ENCODE measurements at regions not wholly inside any gene's neighbourhood (a gene's known extent, or its start where the extent isn't known, plus 50 kb on each side); places are given as distances from the start of the nearest gene placed in this dataset.
"Not testable (repeated sequence)": the region's sequence is repeated elsewhere in the genome, so short reads cannot be mapped to it uniquely, and the experiment has no call there.

GRCh38 chr2:188682838-188683237, 291.3 kb upstream of the COL3A1 start:
- no peak overlapping the region for H3K4me3 Mint-ChIP-seq
- no peak overlapping the region for H3K27ac Mint-ChIP-seq
- no peak for DNase-seq (ENCODE audit: low spot score)
- no peaks in the 10 kb centered on the region for H3K36me3 Mint-ChIP-seq (ENCODE audit: low read depth)
- no peaks in the 10 kb centered on the region for H3K9me3 Mint-ChIP-seq
- H3K4me1 Mint-ChIP-seq (ENCODE audit: low read depth): no peaks in the 10 kb centered on the region
- H3K27me3 Mint-ChIP-seq (ENCODE audit: low read depth): no peaks in the 10 kb centered on the region

GRCh38 chr2:188684795-188685194, 289.4 kb upstream of the COL3A1 start:
- H3K27me3 Mint-ChIP-seq (ENCODE audit: low read depth): no peaks in the 10 kb centered on the region
- H3K4me3 Mint-ChIP-seq: no peak overlapping the region
- no peaks in the 10 kb centered on the region for H3K36me3 Mint-ChIP-seq (ENCODE audit: low read depth)
- no peak overlapping the region for H3K27ac Mint-ChIP-seq
- DNase-seq (ENCODE audit: low spot score): no peak
- H3K4me1 Mint-ChIP-seq (ENCODE audit: low read depth): no peaks in the 10 kb centered on the region
- H3K9me3 Mint-ChIP-seq: no peaks in the 10 kb centered on the region

- H3K27ac Mint-ChIP-seq: no peak overlapping the region
- no peaks in the 10 kb centered on the region for H3K36me3 Mint-ChIP-seq (ENCODE audit: low read depth)
- H3K9me3 Mint-ChIP-seq: no peaks in the 10 kb centered on the region
- DNase-seq (ENCODE audit: low spot score): no peak
- no peak overlapping the region for H3K4me3 Mint-ChIP-seq
- no peaks in the 10 kb centered on the region for H3K27me3 Mint-ChIP-seq (ENCODE audit: low read depth)
- H3K4me1 Mint-ChIP-seq (ENCODE audit: low read depth): no peaks in the 10 kb centered on the region
Measured at GRCh38 chr2:188693111-188693510, 281.1 kb upstream of the COL3A1 start.

- no peaks in the 10 kb centered on the region for H3K9me3 Mint-ChIP-seq
- no peak overlapping the region for H3K4me3 Mint-ChIP-seq
- no peak overlapping the region for H3K27ac Mint-ChIP-seq
- no peaks in the 10 kb centered on the region for H3K36me3 Mint-ChIP-seq (ENCODE audit: low read depth)
- no peaks in the 10 kb centered on the region for H3K4me1 Mint-ChIP-seq (ENCODE audit: low read depth)
- DNase-seq (ENCODE audit: low spot score): no peak
- H3K27me3 Mint-ChIP-seq (ENCODE audit: low read depth): no peaks in the 10 kb centered on the region
Measured at GRCh38 chr2:188693771-188694170, 280.4 kb upstream of the COL3A1 start.

GRCh38 chr2:188695953-188696352, 278.2 kb upstream of the COL3A1 start:
- no peaks in the 10 kb centered on the region for H3K27me3 Mint-ChIP-seq (ENCODE audit: low read depth)
- H3K4me1 Mint-ChIP-seq (ENCODE audit: low read depth): no peaks in the 10 kb centered on the region
- H3K27ac Mint-ChIP-seq: no peak overlapping the region
- no peaks in the 10 kb centered on the region for H3K36me3 Mint-ChIP-seq (ENCODE audit: low read depth)
- no peak for DNase-seq (ENCODE audit: low spot score)
- H3K4me3 Mint-ChIP-seq: no peak overlapping the region
- H3K9me3 Mint-ChIP-seq: no peaks in the 10 kb centered on the region

GRCh38 chr2:188698151-188698550, 276.0 kb upstream of the COL3A1 start:
- not testable (repeated sequence) for H3K4me1 Mint-ChIP-seq (ENCODE audit: low read depth); H3K36me3 Mint-ChIP-seq (ENCODE audit: low read depth); H3K27ac Mint-ChIP-seq; H3K4me3 Mint-ChIP-seq; H3K9me3 Mint-ChIP-seq; H3K27me3 Mint-ChIP-seq (ENCODE audit: low read depth); DNase-seq (ENCODE audit: low spot score)

- Mint-ChIP-seq H3K27ac (no peak overlapping the region), H3K36me3 (ENCODE audit: low read depth) (no peaks in the 10 kb centered on the region), H3K4me3 (no peak overlapping the region), H3K27me3 (ENCODE audit: low read depth) (no peaks in the 10 kb centered on the region), H3K9me3 (no peaks in the 10 kb centered on the region), H3K4me1 (ENCODE audit: low read depth) (no peaks in the 10 kb centered on the region)
- DNase-seq (ENCODE audit: low spot score): no peak
Measured at GRCh38 chr2:188701836-188702235, 272.3 kb upstream of the COL3A1 start.

GRCh38 chr2:188705191-188705590, 269.0 kb upstream of the COL3A1 start:
- Mint-ChIP-seq H3K4me3 (no peak overlapping the region), H3K27ac (no peak overlapping the region), H3K9me3 (peaks cover 6% of the 10 kb centered on the region), H3K36me3 (ENCODE audit: low read depth) (no peaks in the 10 kb centered on the region), H3K27me3 (ENCODE audit: low read depth) (no peaks in the 10 kb centered on the region), H3K4me1 (ENCODE audit: low read depth) (no peaks in the 10 kb centered on the region)
- DNase-seq (ENCODE audit: low spot score): no peak

- Mint-ChIP-seq H3K9me3 (peaks cover 11% of the 10 kb centered on the region), H3K36me3 (ENCODE audit: low read depth) (no peaks in the 10 kb centered on the region), H3K4me3 (no peak overlapping the region), H3K27me3 (ENCODE audit: low read depth) (no peaks in the 10 kb centered on the region), H3K4me1 (ENCODE audit: low read depth) (no peaks in the 10 kb centered on the region), H3K27ac (no peak overlapping the region)
- no peak for DNase-seq (ENCODE audit: low spot score)
Measured at GRCh38 chr2:188713961-188714360, 260.2 kb upstream of the COL3A1 start.

- H3K36me3 Mint-ChIP-seq (ENCODE audit: low read depth): no peaks in the 10 kb centered on the region
- H3K27me3 Mint-ChIP-seq (ENCODE audit: low read depth): no peaks in the 10 kb centered on the region
- no peak for DNase-seq (ENCODE audit: low spot score)
- no peak overlapping the region for H3K27ac Mint-ChIP-seq
- no peaks in the 10 kb centered on the region for H3K9me3 Mint-ChIP-seq
- no peaks in the 10 kb centered on the region for H3K4me1 Mint-ChIP-seq (ENCODE audit: low read depth)
- no peak overlapping the region for H3K4me3 Mint-ChIP-seq
Measured at GRCh38 chr2:188720811-188721605, 253.2 kb upstream of the COL3A1 start.

GRCh38 chr2:188721784-188722183, 252.4 kb upstream of the COL3A1 start:
- Mint-ChIP-seq H3K27me3 (ENCODE audit: low read depth) (no peaks in the 10 kb centered on the region), H3K9me3 (no peaks in the 10 kb centered on the region), H3K4me1 (ENCODE audit: low read depth) (no peaks in the 10 kb centered on the region), H3K36me3 (ENCODE audit: low read depth) (no peaks in the 10 kb centered on the region), H3K27ac (no peak overlapping the region), H3K4me3 (no peak overlapping the region)
- DNase-seq (ENCODE audit: low spot score): no peak

- H3K36me3 Mint-ChIP-seq (ENCODE audit: low read depth): no peaks in the 10 kb centered on the region
- no peak for DNase-seq (ENCODE audit: low spot score)
Measured at GRCh38 chr2:188725746-188726360, 248.3 kb upstream of the COL3A1 start.

GRCh38 chr2:188726626-188727247, 247.4 kb upstream of the COL3A1 start:
- Mint-ChIP-seq H3K4me1 (ENCODE audit: low read depth) (no peaks in the 10 kb centered on the region), H3K27me3 (ENCODE audit: low read depth) (no peaks in the 10 kb centered on the region), H3K36me3 (ENCODE audit: low read depth) (no peaks in the 10 kb centered on the region), H3K27ac (no peak overlapping the region), H3K4me3 (no peak overlapping the region), H3K9me3 (no peaks in the 10 kb centered on the region)
- DNase-seq (ENCODE audit: low spot score): no peak

More at GRCh38 chr2:188725746-188726360, 248.3 kb upstream of the COL3A1 start:
- Mint-ChIP-seq H3K4me1 (ENCODE audit: low read depth) (no peaks in the 10 kb centered on the region), H3K27ac (no peak overlapping the region), H3K9me3 (no peaks in the 10 kb centered on the region), H3K4me3 (no peak overlapping the region), H3K27me3 (ENCODE audit: low read depth) (no peaks in the 10 kb centered on the region)

- Mint-ChIP-seq H3K9me3 (no peaks in the 10 kb centered on the region), H3K27ac (no peak overlapping the region), H3K27me3 (ENCODE audit: low read depth) (no peaks in the 10 kb centered on the region), H3K36me3 (ENCODE audit: low read depth) (no peaks in the 10 kb centered on the region), H3K4me3 (no peak overlapping the region), H3K4me1 (ENCODE audit: low read depth) (no peaks in the 10 kb centered on the region)
- no peak for DNase-seq (ENCODE audit: low spot score)
Measured at GRCh38 chr2:188727846-188728245, 246.3 kb upstream of the COL3A1 start.

All from T-helper 2 cell treated with Interferon-gamma antibody and Interleukin-4, amounts not matched to agents 5 μg/mL and 100 μg/mL, for 36 hours (primary cell).